ENCODE measurements at regions not wholly inside any gene's neighbourhood (a gene's known extent, or its start where the extent isn't known, plus 50 kb on each side); places are given as distances from the start of the nearest gene placed in this dataset.

GRCh38 chrX:39988496-39988895 lies 109.3 kb downstream of the BCOR start:
- TF ChIP-seq POLR2AphosphoS5 (IDR thresholded peaks at IDR 0.05) (no peak), POLR2A (IDR thresholded peaks at IDR 0.05) (no peak)
- TF ChIP-seq, protein P1, sequence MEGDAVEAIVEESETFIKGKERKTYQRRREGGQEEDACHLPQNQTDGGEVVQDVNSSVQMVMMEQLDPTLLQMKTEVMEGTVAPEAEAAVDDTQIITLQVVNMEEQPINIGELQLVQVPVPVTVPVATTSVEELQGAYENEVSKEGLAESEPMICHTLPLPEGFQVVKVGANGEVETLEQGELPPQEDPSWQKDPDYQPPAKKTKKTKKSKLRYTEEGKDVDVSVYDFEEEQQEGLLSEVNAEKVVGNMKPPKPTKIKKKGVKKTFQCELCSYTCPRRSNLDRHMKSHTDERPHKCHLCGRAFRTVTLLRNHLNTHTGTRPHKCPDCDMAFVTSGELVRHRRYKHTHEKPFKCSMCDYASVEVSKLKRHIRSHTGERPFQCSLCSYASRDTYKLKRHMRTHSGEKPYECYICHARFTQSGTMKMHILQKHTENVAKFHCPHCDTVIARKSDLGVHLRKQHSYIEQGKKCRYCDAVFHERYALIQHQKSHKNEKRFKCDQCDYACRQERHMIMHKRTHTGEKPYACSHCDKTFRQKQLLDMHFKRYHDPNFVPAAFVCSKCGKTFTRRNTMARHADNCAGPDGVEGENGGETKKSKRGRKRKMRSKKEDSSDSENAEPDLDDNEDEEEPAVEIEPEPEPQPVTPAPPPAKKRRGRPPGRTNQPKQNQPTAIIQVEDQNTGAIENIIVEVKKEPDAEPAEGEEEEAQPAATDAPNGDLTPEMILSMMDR (IDR thresholded peaks at IDR 0.05) = no peak
- H3K4me3 ChIP-seq = no peak overlapping the region
- no peaks in the 10 kb centered on the region for H3K36me3 ChIP-seq
- no peak overlapping the region for H3K27ac ChIP-seq
- DNase-seq (ENCODE audit: low spot score in 2 of 2) = no peak
- intact Hi-C loops (cut with DNase I; ENCODE audit: low total_unique reads) = no loop called here
- no peaks in the 10 kb centered on the region for H3K4me1 ChIP-seq
- no peaks in the 10 kb centered on the region for H3K9me3 ChIP-seq
- peaks cover 2 to 19% of the 10 kb centered on the region in 2 donors for H3K27me3 ChIP-seq

DNA sequence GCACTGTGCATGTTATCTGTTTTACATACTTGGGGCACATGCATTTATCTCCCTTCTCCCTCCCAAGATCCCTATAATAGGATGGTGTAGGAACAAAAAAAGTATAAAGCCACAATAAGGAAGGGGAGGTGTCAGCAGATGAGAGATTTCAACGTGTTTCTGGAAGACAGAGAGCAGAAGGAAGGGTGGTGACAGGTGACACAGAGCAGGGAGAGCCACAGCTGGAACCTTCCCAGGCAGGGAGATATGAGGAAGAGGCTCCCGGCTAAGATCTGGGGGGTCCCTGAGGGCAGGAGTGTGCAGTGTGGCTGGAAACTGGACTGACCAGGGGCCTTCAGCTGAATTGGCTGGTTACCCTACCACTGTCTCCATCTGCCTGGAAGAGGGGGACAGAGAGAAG lies 107.4 kb downstream of the BCOR start:
- Histone ChIP-seq H3K4me3 (no peak overlapping the region), H3K9me3 (no peaks in the 10 kb centered on the region), H3K36me3 (no peaks in the 10 kb centered on the region), H3K4me1 (no peaks in the 10 kb centered on the region), H3K27ac (no peak overlapping the region), H3K27me3 (peaks cover 0 to 24% of the 10 kb centered on the region in 2 donors)
- no peak for DNase-seq (ENCODE audit: low spot score in 2 of 2)
- intact Hi-C loops (cut with DNase I; ENCODE audit: low total_unique reads) = no loop called here
- no peak for TF ChIP-seq POLR2AphosphoS5 (IDR thresholded peaks at IDR 0.05)
- TF ChIP-seq, protein P1 (IDR thresholded peaks at IDR 0.05) = no peak
- TF ChIP-seq POLR2A (IDR thresholded peaks at IDR 0.05) = no peak

GRCh38 chrX:39992300-39992699 lies 105.5 kb downstream of the BCOR start:
- TF ChIP-seq POLR2AphosphoS5 (IDR thresholded peaks at IDR 0.05) (no peak), POLR2A (IDR thresholded peaks at IDR 0.05) (no peak)
- TF ChIP-seq, protein P1 (IDR thresholded peaks at IDR 0.05) = no peak
- Histone ChIP-seq H3K4me3 (no peak overlapping the region), H3K4me1 (no peaks in the 10 kb centered on the region), H3K27ac (no peak overlapping the region), H3K36me3 (no peaks in the 10 kb centered on the region), H3K27me3 (peaks cover 0 to 36% of the 10 kb centered on the region in 2 donors), H3K9me3 (no peaks in the 10 kb centered on the region)
- DNase-seq (ENCODE audit: low spot score in 2 of 2) = no peak
- intact Hi-C loops (cut with DNase I; ENCODE audit: low total_unique reads) = no loop called here

DNA sequence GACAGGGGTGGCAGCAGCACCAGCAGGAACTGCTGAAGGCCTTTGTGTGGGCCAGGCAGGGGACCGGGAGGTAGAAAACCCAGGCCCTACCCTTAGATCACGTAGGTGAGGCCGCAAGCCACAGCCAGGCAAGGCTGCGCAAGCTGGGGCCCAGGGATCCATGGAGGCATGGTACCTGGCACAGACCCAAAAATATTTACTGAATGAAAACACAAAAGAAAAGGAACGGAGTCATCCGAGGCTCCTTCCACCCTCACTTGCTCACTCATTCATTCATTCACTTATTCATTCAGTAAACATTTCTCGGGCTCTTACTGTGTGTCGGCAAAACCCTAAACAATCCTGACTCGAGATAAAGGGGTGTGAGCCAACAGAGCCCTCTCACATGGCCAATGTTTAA lies 102.3 kb downstream of the BCOR start:
- Histone ChIP-seq H3K27ac (no peak overlapping the region), H3K4me3 (no peak overlapping the region), H3K9me3 (no peaks in the 10 kb centered on the region), H3K36me3 (no peaks in the 10 kb centered on the region), H3K27me3 (peaks cover 0 to 35% of the 10 kb centered on the region in 2 donors), H3K4me1 (no peaks in the 10 kb centered on the region)
- TF ChIP-seq, protein P1 (IDR thresholded peaks at IDR 0.05) = no peak
- no peak for DNase-seq (ENCODE audit: low spot score in 2 of 2)
- intact Hi-C loops (cut with DNase I; ENCODE audit: low total_unique reads) = no loop called here

DNA sequence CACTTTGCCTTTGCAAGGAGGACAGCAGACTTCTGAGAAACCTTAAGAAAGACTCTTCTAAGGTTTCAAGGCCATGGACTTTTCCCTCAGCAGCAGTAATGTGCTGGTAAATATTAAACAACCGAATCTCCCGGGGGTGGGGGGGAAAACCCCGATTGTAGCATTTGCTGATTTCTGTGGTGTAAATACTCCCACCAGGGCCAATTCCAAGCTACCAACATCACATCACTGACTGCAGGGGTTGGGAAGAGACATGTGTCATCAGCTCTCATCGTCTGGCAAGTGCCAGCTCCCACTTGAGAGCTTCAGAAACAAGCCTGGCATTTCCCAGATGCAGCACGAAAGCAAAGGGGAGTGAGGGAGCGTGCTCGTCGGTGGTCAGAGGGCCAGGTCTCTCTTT lies 101.2 kb downstream of the BCOR start:
- no peaks in the 10 kb centered on the region for H3K9me3 ChIP-seq
- no peak for TF ChIP-seq POLR2A (IDR thresholded peaks at IDR 0.05)
- TF ChIP-seq POLR2AphosphoS5 (IDR thresholded peaks at IDR 0.05) = no peak
- TF ChIP-seq, protein P1 (IDR thresholded peaks at IDR 0.05) = no peak
- no peak for DNase-seq (ENCODE audit: low spot score in 2 of 2)
- no peaks in the 10 kb centered on the region for H3K36me3 ChIP-seq
- H3K27ac ChIP-seq = no peak overlapping the region
- no peaks in the 10 kb centered on the region for H3K4me1 ChIP-seq
- intact Hi-C loops (cut with DNase I; ENCODE audit: low total_unique reads) = no loop called here
- H3K4me3 ChIP-seq = no peak overlapping the region
- peaks cover 0 to 37% of the 10 kb centered on the region in 2 donors for H3K27me3 ChIP-seq
